ENCODE measurements at regions not wholly inside any gene's neighbourhood (a gene's known extent, or its start where the extent isn't known, plus 50 kb on each side); places are given as distances from the start of the nearest gene placed in this dataset.

DNA sequence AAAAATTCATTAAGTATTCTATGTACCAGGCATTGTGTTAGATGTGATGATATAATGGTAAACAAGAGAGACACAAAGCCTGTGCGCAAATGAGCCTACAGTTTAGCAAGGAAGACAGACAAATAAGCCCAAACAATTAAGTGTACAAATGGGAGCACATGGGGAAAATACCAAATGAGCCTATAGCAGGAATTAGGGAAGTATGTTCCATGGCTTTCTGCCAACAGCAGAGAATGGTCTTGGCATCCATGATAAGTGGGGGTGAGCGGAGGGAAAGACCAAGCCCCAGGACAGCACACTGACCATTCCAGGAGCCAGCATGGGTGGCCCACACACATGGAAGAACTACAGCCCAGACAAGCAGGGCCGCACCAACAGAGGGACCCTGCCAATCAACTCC is 369.7 kb downstream of the DEPDC1B start:
- no peak for DNase-seq

DNA sequence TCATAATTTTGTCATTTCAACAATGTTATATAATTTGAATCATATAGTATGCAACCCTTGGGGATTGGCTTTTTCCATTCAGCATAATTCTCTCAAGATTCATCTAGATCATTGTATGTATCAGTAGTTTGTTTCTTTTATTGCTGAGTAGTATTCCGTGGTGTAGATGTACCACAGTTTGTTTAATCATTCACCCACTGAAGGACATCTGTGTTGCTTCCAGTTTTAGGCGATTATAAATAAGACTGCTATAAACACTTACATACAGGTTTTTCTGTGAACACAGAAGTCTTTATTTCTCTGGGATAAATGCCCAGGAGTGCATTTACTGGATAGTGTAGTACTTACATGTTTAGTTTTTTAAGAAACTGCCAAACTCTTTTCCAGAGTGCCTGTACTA is 374.1 kb downstream of the DEPDC1B start:
- no peak for DNase-seq

GRCh38 chr5:60323596-60323995 is 376.4 kb downstream of the DEPDC1B start:
- DNase-seq, result no peak

GRCh38 chr5:60312098-60312497 is 387.9 kb downstream of the DEPDC1B start:
- DNase-seq, result no peak

- no peak for DNase-seq
These were observed 400.0 kb downstream of the DEPDC1B start for GRCh38 chr5:60299944-60300343.

DNA sequence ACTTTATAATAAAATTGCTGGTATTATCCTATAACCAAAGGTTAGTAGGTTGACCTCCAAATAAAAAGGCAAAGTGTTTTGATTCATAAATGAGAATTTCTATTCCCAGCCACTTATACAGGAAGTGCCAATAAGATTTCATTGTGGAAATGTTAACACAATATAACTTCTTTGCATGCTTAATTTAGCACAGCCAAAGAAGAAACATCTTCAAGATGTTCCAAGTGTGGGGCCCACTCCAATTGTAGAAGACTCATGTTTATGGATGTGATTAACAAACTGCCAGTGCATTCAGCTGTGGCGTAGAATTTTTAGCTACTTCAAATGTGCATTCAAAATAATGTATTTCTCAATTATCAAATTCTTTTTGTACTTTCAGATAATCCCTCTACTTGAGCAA is 402.3 kb downstream of the DEPDC1B start:
- no peak for DNase-seq

DNA sequence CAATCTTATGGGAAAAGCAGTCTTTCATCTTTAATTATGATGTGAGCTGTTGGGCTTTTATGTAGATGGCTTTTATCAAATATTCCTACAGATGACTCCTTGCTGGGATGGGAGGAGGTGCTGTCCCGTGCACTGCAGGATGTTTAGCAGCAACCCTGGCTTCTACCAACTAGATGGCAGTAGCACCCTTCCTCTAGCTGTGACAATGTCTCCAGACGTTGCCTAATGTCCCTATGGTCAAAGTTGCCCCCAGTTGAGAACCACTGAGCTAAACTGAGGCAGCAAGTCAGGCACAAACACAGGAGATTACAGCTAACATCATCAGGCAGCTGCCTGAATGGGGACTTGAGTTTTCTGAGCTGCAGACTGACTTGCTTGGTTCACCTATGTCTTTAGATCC is 401.9 kb upstream of the PDE4D start:
- DNase-seq, result no peak

GRCh38 chr5:60293518-60293917 is 400.0 kb upstream of the PDE4D start:
- DNase-seq, result no peak

DNA sequence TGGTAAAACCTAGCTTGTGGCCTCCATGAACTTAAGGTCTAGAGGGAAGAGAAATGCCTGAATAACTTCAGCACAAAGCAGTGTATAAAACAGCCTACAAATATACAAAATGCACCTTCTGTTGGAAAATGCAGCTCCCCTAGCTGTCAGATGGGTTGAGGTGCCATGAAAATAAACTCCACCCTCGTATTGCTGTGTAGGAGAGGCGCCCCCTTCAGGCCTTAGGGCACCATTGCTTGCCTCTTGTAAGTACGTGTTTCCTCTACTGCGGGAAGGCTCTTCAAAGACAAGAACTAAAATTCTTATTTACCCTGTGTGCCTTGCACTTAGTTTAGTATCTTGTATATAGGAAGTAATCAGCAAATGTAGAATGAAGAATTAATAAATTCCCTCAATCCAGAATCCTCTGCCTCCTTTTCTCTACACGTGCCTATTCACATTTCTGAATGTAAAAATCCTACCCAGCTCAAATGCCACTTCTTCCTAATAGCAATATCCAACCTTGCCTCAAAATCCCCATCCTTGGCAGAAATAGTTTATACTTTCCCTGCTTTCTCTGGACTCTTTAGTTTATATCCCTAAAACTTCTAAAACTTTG is 393.7 kb upstream of the PDE4D start:
- DNase-seq, result no peak

- DNase-seq, result no peak
These were observed 392.4 kb upstream of the PDE4D start for GRCh38 chr5:60285910-60286309.

DNA sequence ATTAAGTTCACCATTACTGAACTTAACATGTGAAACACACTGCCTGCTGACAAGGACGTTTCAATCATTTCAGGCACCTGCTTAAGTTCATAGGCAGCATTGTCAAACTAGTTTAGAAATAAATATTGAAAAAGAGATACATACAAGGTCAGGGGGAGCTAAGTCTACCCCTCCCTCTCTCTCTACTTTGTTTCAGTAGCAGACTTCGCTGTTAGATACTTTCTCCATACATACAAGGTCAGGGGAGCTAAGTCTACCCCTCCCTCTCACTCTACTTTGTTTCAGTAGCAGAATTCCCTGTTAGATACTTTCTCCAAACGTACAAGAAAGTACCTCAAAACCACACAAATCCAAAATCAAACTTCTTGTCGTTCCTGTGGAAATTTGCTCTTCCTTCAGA is 387.4 kb upstream of the PDE4D start:
- DNase-seq, result no peak

- DNase-seq, result no peak
These were observed 384.4 kb upstream of the PDE4D start for GRCh38 chr5:60277941-60278340.

DNA sequence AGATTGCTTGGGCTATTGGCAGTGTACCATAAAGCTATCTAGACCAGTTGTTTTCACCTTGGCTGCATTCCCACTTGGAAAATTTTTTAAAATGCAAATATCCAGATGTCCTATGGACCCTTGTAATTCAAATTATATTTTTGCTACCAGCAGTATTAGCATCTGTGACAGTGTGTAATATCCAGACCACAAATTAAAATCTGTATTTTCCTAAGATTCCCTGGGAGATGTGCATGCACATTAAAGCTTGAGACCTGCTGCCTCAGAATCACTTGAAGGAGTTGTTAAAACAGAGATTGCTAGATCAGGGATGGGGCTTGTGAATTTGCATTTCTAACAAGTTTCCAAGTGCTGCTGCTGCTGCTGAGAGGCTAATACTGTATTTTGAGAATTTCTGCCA is 381.2 kb upstream of the PDE4D start:
- no peak for DNase-seq

GRCh38 chr5:60271517-60271916 is 378.0 kb upstream of the PDE4D start:
- DNase-seq, result no peak

DNA sequence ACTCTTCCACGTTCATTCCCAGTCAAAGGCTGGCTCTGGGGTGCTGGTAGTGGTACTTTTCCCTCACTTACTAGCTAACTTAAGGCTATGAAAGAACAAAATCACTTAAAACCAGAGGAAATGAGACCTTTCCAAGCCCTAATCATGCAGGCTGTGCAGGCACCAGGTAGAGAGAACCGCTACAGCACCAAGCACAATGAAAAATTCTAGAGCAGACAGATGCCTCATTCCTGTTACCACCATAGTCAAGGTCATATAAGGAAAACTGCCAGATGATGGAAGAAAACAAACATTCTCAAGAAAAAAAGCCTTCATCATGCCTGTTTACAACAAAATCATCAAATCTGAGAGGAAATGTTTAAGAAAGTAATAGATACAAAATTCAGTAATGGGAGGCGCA is 374.4 kb upstream of the PDE4D start:
- no peak for DNase-seq

DNA sequence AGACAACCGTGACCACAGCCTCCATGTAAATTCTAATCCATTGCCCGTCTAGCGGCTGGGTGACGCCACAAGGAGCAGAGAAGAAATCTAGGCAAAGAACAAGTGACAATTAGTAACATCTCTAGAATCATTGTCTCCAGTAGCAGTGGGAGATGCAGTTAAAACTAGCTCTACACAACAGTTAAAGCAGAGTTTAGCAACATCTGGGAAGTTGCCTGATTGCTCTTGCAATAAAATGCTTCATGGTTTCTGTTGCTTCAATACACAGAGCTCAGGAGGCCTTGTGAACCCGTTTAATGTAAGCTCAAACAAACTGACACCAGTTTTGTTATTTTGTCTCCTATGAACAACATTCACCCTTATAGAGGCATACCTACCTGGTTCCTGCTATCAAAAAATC is 369.8 kb upstream of the PDE4D start:
- DNase-seq, result no peak

DNA sequence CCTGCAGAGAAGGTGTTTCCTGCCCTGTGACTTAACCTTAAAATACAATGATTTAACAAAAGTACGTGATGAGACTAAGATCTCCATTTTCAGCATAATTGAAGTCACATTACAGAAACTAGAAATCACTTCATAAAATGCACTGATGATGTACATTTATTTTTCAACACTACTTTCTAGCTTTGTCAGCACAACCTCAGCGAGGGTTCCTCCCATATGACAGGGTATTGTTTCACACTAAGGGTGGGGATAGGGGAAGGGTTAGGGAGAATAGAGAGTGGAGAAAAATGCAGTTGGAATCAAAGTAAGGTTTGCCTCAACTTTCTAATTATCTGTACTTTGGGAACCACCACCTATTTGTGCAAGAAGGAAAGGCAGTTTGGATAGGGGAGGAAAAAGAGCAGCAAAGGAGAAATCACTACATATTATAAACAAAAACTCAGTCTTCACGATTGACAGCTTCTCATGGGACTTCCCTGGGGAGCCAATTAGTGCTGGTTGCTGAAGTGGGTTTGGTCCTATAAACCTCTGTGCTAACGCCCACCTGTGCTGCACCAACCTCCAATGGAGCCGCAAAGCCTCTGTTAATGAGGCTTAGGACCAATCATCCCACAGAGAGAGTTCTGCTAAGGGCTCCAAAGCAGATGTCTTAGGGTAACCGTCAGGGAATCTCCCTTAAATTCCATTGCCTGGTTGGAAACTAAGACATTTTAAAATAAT is 369.2 kb upstream of the PDE4D start:
- DNase-seq, result no peak

DNA sequence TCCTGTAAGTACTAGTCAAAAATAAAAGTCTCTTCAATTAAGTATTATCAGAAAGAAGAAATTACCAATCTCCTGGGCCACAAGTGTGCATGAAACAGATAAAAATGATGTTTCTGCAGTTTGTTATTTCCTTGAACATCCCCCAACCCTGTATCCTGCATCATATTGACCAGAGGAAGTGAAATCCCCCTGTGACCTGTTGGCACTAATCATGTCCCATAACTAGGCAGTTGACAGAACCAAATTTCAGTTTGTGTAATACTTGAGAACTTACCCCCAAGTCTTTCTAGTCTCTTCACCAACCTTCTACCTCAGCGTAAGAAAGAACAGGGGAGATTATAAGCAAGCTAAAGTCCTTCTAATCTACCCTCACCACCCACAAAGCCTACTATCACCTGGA is 368.2 kb upstream of the PDE4D start:
- no peak for DNase-seq

DNA sequence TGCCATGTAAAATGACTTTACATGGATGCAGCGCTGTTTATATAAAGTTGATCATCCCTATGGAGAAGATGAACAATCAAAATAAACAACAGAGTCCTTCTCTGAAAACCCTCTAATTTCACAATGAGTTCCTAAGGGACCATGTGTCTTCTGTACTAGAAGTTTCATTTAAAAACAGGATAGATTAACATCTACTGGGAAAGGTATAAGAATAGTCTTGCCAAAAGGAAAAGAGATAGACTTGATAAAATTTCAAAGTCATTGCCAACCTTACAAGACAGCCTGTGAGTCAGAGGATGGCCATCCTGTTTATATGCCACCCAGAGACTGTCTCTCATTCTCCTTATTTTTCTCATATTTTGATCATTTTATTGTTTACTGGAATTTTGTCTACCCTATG is 367.1 kb upstream of the PDE4D start:
- DNase-seq, result no peak

DNA sequence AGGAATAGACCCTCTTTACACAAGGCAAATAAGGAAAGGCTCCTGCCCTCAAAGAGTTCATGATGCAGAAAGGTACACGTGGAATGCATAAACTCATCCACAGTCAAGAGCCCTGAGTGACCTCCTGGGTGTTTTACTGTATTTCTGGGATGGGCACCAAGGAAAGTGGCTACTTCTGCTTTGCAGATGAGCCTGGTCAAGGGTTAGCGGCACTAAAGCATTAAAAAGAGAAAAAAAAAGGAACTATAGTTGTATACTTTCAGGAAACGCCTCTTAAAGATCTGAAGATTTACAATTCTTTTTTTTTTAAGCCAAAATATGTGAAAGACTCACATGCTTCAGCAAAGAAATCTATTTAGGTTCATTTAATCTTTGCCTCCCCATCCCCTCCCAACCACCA is 366.2 kb upstream of the PDE4D start:
- no peak for DNase-seq

DNA sequence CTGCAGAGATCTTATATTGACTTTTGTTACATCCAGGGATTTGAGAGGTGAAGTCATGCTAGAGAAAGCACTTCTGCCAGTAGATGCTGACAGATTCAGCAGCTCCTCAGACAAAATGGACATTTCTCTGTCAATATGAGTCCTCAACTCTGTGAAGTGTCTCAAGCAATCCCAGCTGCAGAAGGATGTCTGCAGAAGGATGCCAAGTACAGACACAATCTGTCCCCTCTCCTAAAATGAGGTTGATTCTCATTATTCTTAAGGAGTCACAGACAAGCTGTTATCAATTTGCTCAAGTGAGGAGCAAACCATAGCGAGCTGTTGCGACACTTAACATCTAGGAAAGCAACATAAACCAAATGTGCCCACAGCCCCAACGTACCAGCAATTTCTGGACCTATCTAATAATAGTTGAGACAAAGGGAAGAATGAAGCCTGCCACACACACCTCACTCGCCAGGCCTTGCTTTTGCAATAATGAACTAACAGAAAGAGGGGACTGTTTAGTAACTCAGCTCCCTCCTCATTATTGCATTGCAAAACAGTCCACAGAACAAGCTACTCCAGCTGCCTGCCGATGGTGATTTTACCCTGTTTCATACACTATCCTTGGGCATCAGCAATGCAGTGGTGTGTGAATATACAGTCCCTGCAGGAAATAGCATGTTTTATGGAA is 364.2 kb upstream of the PDE4D start:
- DNase-seq, result no peak

GRCh38 chr5:60256546-60256945 is 363.0 kb upstream of the PDE4D start:
- no peak for DNase-seq

DNA sequence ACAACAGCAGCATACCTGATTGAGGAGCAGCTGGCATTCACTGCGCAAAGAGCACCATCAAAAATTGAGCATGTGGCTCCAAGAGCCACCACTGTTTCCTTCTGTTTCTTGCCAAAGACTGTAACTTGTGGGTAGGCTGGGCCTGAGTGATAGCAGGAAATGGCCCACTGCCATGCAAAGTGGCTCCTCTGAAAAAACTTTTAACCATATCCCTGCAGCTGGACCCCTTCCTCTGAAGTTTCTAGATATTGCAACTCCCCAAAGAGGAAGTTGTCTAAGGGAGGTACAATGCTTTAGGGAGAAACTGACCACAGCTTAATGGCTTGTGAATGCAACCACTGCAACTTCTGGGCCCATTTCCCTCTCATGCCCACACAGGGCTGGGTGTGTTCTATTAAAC is 355.4 kb upstream of the PDE4D start:
- no peak for DNase-seq

- DNase-seq, result no peak
These were observed 350.2 kb upstream of the PDE4D start for GRCh38 chr5:60243713-60244112.

Data from GOT3 (cell line).